ENCODE measurements at regions not wholly inside any gene's neighbourhood (a gene's known extent, or its start where the extent isn't known, plus 50 kb on each side); places are given as distances from the start of the nearest gene placed in this dataset.

DNA sequence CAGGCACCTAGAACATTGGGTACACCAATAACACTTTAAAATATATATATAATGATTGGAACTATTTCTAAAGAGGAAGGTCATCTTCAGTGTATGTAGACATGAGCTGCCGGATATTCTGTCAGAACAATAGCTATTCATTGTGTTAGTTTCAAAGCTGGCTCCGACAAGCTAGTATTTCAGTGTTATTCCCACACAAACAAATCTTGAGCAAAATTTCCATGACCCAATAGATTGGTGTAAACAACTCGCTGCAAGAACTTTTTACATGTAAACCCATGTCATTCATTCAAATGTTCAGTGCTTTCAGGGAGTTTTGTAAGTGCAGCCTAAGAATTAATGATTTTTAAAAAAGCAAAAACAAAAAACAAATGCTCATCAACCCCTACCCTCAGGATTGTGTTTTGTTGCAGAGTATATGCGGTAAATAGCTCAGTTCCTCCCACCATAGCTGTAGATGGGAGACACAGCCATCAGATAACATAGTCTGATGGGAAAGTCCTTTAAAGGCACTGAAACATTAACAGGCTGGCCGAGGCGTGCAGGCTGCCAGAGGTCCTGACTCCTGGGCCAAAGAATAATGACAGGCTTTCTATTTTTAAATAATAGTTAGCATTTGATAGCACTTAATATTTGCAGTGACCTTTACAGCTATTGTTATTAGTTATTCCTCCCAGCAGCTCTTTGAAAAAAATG, 150.3 kb upstream of the ARHGAP5 start:
- Histone ChIP-seq H3K27ac (ENCODE audit: low read depth in 1 of 2, low read length in 1 of 2) (peak overlapping the region; percentile 86 to 98), H3K9me3 (ENCODE audit: control insufficient read depth in 4 of 4, insufficient read depth in 3 of 4, low read length in 3 of 4) (no peaks in the 10 kb centered on the region), H3K36me3 (ENCODE audit: control insufficient read depth in 4 of 4, insufficient read depth in 4 of 4, low read length in 4 of 4) (no peaks in the 10 kb centered on the region), H3K4me1 (ENCODE audit: control insufficient read depth in 5 of 5, insufficient read depth in 5 of 5, low read length in 5 of 5) (peaks cover 0 to 26% (median 11%) of the 10 kb centered on the region in 5 donors), H3K27me3 (ENCODE audit: control insufficient read depth in 3 of 3, insufficient read depth in 3 of 3, low read length in 2 of 3) (no peaks in the 10 kb centered on the region), H3K4me3 (no peak overlapping the region), H3K9ac (ENCODE audit: insufficient read depth in 1 of 2, low read length in 2 of 2) (peak overlapping the region in 1 of 2 donors; percentile 26)
- TF ChIP-seq, protein P1, sequence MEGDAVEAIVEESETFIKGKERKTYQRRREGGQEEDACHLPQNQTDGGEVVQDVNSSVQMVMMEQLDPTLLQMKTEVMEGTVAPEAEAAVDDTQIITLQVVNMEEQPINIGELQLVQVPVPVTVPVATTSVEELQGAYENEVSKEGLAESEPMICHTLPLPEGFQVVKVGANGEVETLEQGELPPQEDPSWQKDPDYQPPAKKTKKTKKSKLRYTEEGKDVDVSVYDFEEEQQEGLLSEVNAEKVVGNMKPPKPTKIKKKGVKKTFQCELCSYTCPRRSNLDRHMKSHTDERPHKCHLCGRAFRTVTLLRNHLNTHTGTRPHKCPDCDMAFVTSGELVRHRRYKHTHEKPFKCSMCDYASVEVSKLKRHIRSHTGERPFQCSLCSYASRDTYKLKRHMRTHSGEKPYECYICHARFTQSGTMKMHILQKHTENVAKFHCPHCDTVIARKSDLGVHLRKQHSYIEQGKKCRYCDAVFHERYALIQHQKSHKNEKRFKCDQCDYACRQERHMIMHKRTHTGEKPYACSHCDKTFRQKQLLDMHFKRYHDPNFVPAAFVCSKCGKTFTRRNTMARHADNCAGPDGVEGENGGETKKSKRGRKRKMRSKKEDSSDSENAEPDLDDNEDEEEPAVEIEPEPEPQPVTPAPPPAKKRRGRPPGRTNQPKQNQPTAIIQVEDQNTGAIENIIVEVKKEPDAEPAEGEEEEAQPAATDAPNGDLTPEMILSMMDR (IDR thresholded peaks at IDR 0.05; ENCODE audit: control extremely low read depth, extremely low read depth) = no peak
- ATAC-seq (ENCODE audit: insufficient read depth, low FRiP score) (no peak), DNase-seq (peak in 2 of 3 donors; percentile 53 to 70)
- WGBS, 2 donors = 62 to 66% methylated on average over 6 of the region's 6 CpGs

DNA sequence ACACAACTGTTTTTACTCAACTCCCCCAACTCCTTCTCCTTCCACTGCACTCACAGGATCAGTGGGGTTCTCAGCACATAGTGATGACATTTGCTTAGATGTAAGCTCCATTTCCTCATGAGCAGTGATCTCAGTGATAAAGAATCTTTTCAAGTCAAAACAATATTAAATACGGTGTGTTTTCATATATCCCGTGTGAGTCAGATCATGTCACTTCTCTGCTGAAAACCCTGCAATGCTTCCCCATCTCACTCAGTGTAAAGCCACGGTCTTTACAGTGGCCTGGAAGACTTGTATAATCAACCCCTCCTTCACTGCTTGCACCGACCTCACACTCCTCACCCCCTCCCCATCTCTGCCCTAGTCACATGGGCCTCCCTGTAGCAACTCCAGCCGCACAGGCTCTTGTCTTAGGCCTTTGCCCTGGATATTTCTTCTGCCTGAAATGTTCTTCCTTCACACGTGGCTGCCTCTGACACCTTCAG, 149.7 kb upstream of the ARHGAP5 start:
- TF ChIP-seq, protein P1 (IDR thresholded peaks at IDR 0.05; ENCODE audit: control extremely low read depth, extremely low read depth) = no peak
- Histone ChIP-seq H3K9me3 (ENCODE audit: control insufficient read depth in 4 of 4, insufficient read depth in 3 of 4, low read length in 3 of 4) (no peaks in the 10 kb centered on the region), H3K36me3 (ENCODE audit: control insufficient read depth in 4 of 4, insufficient read depth in 4 of 4, low read length in 4 of 4) (no peaks in the 10 kb centered on the region), H3K9ac (ENCODE audit: insufficient read depth in 1 of 2, low read length in 2 of 2) (peak overlapping the region in 1 of 2 donors; percentile 40), H3K4me1 (ENCODE audit: control insufficient read depth in 5 of 5, insufficient read depth in 5 of 5, low read length in 5 of 5) (peaks cover 0 to 26% (median 11%) of the 10 kb centered on the region in 5 donors), H3K27ac (ENCODE audit: low read depth in 1 of 2, low read length in 1 of 2) (peak overlapping the region; percentile 83 to 98), H3K4me3 (no peak overlapping the region), H3K27me3 (ENCODE audit: control insufficient read depth in 3 of 3, insufficient read depth in 3 of 3, low read length in 2 of 3) (no peaks in the 10 kb centered on the region)
- DNase-seq = peak; percentile 33 to 73 (median 58)
- WGBS, 2 donors = 46 to 59% methylated on average over 6 of the region's 6 CpGs
- peak; percentile 41 for ATAC-seq (ENCODE audit: insufficient read depth, low FRiP score)

DNA sequence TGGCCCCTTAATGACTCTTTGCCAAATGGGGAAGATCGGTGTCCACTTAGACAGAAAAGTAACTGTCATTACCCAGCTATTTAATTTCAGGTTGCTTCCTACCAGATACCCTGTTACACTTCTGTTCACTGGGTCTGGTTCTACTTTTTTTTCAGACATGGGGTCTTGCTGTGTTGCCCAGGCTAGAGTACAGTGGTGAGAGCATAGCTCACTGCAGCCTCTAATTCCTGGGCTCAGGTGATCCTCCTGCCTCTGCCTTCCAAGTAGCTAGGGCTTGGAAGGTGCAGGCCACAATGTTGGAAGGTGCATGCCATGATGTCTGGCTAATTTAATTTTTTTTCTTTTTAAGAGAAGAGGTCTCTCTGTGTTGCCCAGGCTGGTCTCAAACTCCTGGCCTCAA, 147.0 kb upstream of the ARHGAP5 start:
- no peak overlapping the region for H3K27ac ChIP-seq (ENCODE audit: low read depth in 1 of 2, low read length in 1 of 2)
- H3K4me3 ChIP-seq = no peak overlapping the region
- WGBS, 2 donors = 96% methylated on average over 1 of the region's 1 CpG
- H3K9me3 ChIP-seq (ENCODE audit: control insufficient read depth in 4 of 4, insufficient read depth in 3 of 4, low read length in 3 of 4) = no peaks in the 10 kb centered on the region
- no peaks in the 10 kb centered on the region for H3K27me3 ChIP-seq (ENCODE audit: control insufficient read depth in 3 of 3, insufficient read depth in 3 of 3, low read length in 2 of 3)
- peaks cover 0 to 28% (median 13%) of the 10 kb centered on the region in 5 donors for H3K4me1 ChIP-seq (ENCODE audit: control insufficient read depth in 5 of 5, insufficient read depth in 5 of 5, low read length in 5 of 5)
- ATAC-seq (ENCODE audit: insufficient read depth, low FRiP score) (no peak), DNase-seq (no peak)
- no peak overlapping the region for H3K9ac ChIP-seq (ENCODE audit: insufficient read depth in 1 of 2, low read length in 2 of 2)
- no peaks in the 10 kb centered on the region for H3K36me3 ChIP-seq (ENCODE audit: control insufficient read depth in 4 of 4, insufficient read depth in 4 of 4, low read length in 4 of 4)
- TF ChIP-seq, protein P1 (IDR thresholded peaks at IDR 0.05; ENCODE audit: control extremely low read depth, extremely low read depth) = no peak
